Neuronal stem cell (in vitro differentiated cells): ENCODE measurements at regions not wholly inside any gene's neighbourhood (a gene's known extent, or its start where the extent isn't known, plus 50 kb on each side); places are given as distances from the start of the nearest gene placed in this dataset.

Experiments
- DNase-seq: peaks from one replicate; pipeline ENCODE4 v3.0.0-alpha.2; 2013; ENCODE audit warnings: low spot score
- H2AFZ ChIP-seq: one replicate; pipeline ENCODE4 v1.6.1; 2013; ENCODE audit warnings: mild to moderate bottlenecking, low read length, inconsistent platforms
- H2AK5ac ChIP-seq: 2 replicates; pipeline ENCODE4 v1.6.1; 2013; ENCODE audit warnings: low read depth, mild to moderate bottlenecking, inconsistent platforms, low read length, moderate library complexity, mixed read lengths
- H2BK120ac ChIP-seq: 2 replicates; pipeline ENCODE4 v1.6.1; 2013; ENCODE audit warnings: low read depth, mild to moderate bottlenecking, inconsistent platforms, low read length, moderate library complexity, mixed read lengths
- H2BK12ac ChIP-seq: one replicate; pipeline ENCODE4 v1.6.1; 2013; ENCODE audit warnings: low read length, inconsistent platforms
- H2BK15ac ChIP-seq: 2 replicates; pipeline ENCODE4 v1.6.1; 2013; ENCODE audit warnings: mild to moderate bottlenecking, low read length, inconsistent platforms, mixed read lengths
- H2BK5ac ChIP-seq: one replicate; pipeline ENCODE4 v1.6.1; 2013; ENCODE audit warnings: inconsistent platforms, mild to moderate bottlenecking, low read length, moderate library complexity
- H3K14ac ChIP-seq: one replicate; pipeline ENCODE4 v1.6.1; 2013; ENCODE audit warnings: low read length, inconsistent platforms
- H3K18ac ChIP-seq: 2 replicates; pipeline ENCODE4 v1.6.1; 2013; ENCODE audit warnings: low read length, inconsistent platforms
- H3K23ac ChIP-seq: 2 replicates; pipeline ENCODE4 v1.6.1; 2013; ENCODE audit warnings: low read depth, mild to moderate bottlenecking, mixed read lengths, low read length, inconsistent platforms; ENCODE audit not compliant: poor library complexity
- H3K27ac ChIP-seq: replicated peaks from 3 replicates; pipeline ENCODE4 v1.5.1; 2013; ENCODE audit warnings: low read length, inconsistent platforms
- H3K27me3 ChIP-seq, 3 experiments: 2 replicates each; pipeline ENCODE4 v1.6.1; 2013; ENCODE audit warnings: low read length in 3 of 3, mild to moderate bottlenecking in 2 of 3, inconsistent platforms in 1 of 3, low read depth in 1 of 3, mixed read lengths in 1 of 3, moderate library complexity in 1 of 3; ENCODE audit not compliant: control insufficient read depth in 3 of 3, insufficient read depth in 3 of 3
- H3K36me3 ChIP-seq, 2 donors: replicated peaks in 1 of 2; 2 replicates each; pipeline ENCODE4 v1.6.1; 2013; ENCODE audit warnings: low read length in 2 of 2; ENCODE audit not compliant: control insufficient read depth in 2 of 2, insufficient read depth in 2 of 2
- H3K4ac ChIP-seq: 2 replicates; pipeline ENCODE4 v1.6.1; 2013; ENCODE audit warnings: inconsistent platforms, mild to moderate bottlenecking, low read length, moderate library complexity
- H3K4me1 ChIP-seq, 2 donors: 1 replicate in 1 of 2; 2 replicates in 1 of 2; pipeline ENCODE4 v1.6.1; 2013; ENCODE audit warnings: low read length in 2 of 2, low read depth in 1 of 2; ENCODE audit not compliant: control insufficient read depth in 2 of 2, insufficient read depth in 1 of 2
- H3K4me2 ChIP-seq: one replicate; pipeline ENCODE4 v1.6.1; 2013; ENCODE audit warnings: mild to moderate bottlenecking, low read length, inconsistent platforms; ENCODE audit not compliant: insufficient read depth, poor library complexity, severe bottlenecking
- H3K4me3 ChIP-seq, 2 donors: 2 replicates each; pipeline ENCODE4 v1.5.1; 2013; ENCODE audit warnings: low read length in 2 of 2, mild to moderate bottlenecking in 2 of 2, inconsistent platforms in 1 of 2, moderate library complexity in 1 of 2
- H3K79me1 ChIP-seq: one replicate; pipeline ENCODE4 v1.6.1; 2013; ENCODE audit warnings: low read depth, mild to moderate bottlenecking, inconsistent platforms, low read length, moderate library complexity
- H3K9ac ChIP-seq: one replicate; pipeline ENCODE4 v1.6.1; 2013; ENCODE audit warnings: mild to moderate bottlenecking, low read depth, low read length, inconsistent platforms; ENCODE audit not compliant: poor library complexity
- H3K9me3 ChIP-seq, 2 donors: replicated peaks in 1 of 2; 2 replicates each; pipeline versions ENCODE3 to v1.6.1; 2013; ENCODE audit warnings: low read length in 2 of 2, mild to moderate bottlenecking in 2 of 2, inconsistent platforms in 1 of 2, low read depth in 1 of 2, mixed read lengths in 1 of 2, moderate library complexity in 1 of 2; ENCODE audit not compliant: control insufficient read depth in 2 of 2, insufficient read depth in 1 of 2
- H4K8ac ChIP-seq: one replicate; pipeline ENCODE4 v1.6.1; 2013; ENCODE audit warnings: low read depth, mild to moderate bottlenecking, inconsistent platforms, low read length, moderate library complexity
- H4K91ac ChIP-seq: one replicate; pipeline ENCODE4 v1.6.1; 2013; ENCODE audit warnings: low read length, low read depth, mild to moderate bottlenecking, inconsistent platforms; ENCODE audit not compliant: poor library complexity
- WGBS, 2 donors: extraction: QIAGEN DNeasy Blood & Tissue Kit; methylation state at CpG; one replicate each; pipeline ENCODE4 v1.1.7; 2013; ENCODE audit warnings: missing lambda C conversion rate in 2 of 2, mixed read lengths in 1 of 2; ENCODE audit not compliant: insufficient read length in 2 of 2, insufficient replicate concordance in 1 of 2; ENCODE audit errors: extremely low coverage in 2 of 2; 5-methylcytosine and 5-hydroxymethylcytosine counted together

- H3K9ac ChIP-seq: no peak overlapping the region
- H3K9me3 ChIP-seq: peaks cover 0 to 14% of the 10 kb centered on the region in 2 donors
- H3K4me3 ChIP-seq: no peak overlapping the region
- H4K91ac ChIP-seq: no peak overlapping the region
- H2BK120ac ChIP-seq: no peak overlapping the region
- H2BK15ac ChIP-seq: no peak overlapping the region
- no peaks in the 10 kb centered on the region for H3K36me3 ChIP-seq
- H2BK5ac ChIP-seq: no peak overlapping the region
- H3K23ac ChIP-seq: no peak overlapping the region
- WGBS, 2 donors: no CpG with 5 or more reads among the region's 42 CpGs
- H2AK5ac ChIP-seq: no peak overlapping the region
- H3K4ac ChIP-seq: no peak overlapping the region
- H3K4me2 ChIP-seq: peak overlapping the region; percentile 30
- peaks cover 0 to 2% (median 0%) of the 10 kb centered on the region in 3 experiments for H3K27me3 ChIP-seq
- no peaks in the 10 kb centered on the region for H3K4me1 ChIP-seq
- H3K79me1 ChIP-seq: no peaks in the 10 kb centered on the region
- no peak for DNase-seq
- H3K14ac ChIP-seq: no peak overlapping the region
- no peak overlapping the region for H2BK12ac ChIP-seq
- H3K27ac ChIP-seq: no peak overlapping the region
- H2AFZ ChIP-seq: no peak overlapping the region
- H3K18ac ChIP-seq: no peak overlapping the region
- H4K8ac ChIP-seq: no peak overlapping the region
Observed at GRCh38 chr9:89234205-89235067, 55.8 kb upstream of the SHC3 start.

- Histone ChIP-seq H3K4me2 (no peak overlapping the region), H2AFZ (no peak overlapping the region), H3K18ac (no peak overlapping the region), H2AK5ac (no peak overlapping the region), H3K9ac (no peak overlapping the region), H2BK5ac (no peak overlapping the region), H3K14ac (no peak overlapping the region), H3K4me3 (no peak overlapping the region), H4K91ac (no peak overlapping the region), H3K79me1 (no peaks in the 10 kb centered on the region), H3K27ac (no peak overlapping the region), H2BK12ac (no peak overlapping the region), H3K4ac (no peak overlapping the region), H3K23ac (no peak overlapping the region), H3K36me3 (no peaks in the 10 kb centered on the region), H4K8ac (no peak overlapping the region), H3K9me3 (peaks cover 0 to 14% of the 10 kb centered on the region in 2 donors), H2BK15ac (no peak overlapping the region), H3K4me1 (no peaks in the 10 kb centered on the region), H2BK120ac (no peak overlapping the region), H3K27me3 (peaks cover 0 to 2% (median 0%) of the 10 kb centered on the region in 3 experiments)
- no peak for DNase-seq
- WGBS, 2 donors: no CpG with 5 or more reads among the region's 6 CpGs
Observed at GRCh38 chr9:89236955-89237573, 58.4 kb upstream of the SHC3 start.

GRCh38 chr9:89238424-89238823, 59.8 kb upstream of the SHC3 start:
- no peak overlapping the region for H3K4me2 ChIP-seq
- no peak overlapping the region for H3K18ac ChIP-seq
- H3K9ac ChIP-seq: no peak overlapping the region
- no peak overlapping the region for H2AFZ ChIP-seq
- peaks cover 0 to 2% (median 0%) of the 10 kb centered on the region in 3 experiments for H3K27me3 ChIP-seq
- H2BK120ac ChIP-seq: no peak overlapping the region
- H4K8ac ChIP-seq: no peak overlapping the region
- H3K4me1 ChIP-seq: no peaks in the 10 kb centered on the region
- WGBS, 2 donors: no CpG with 5 or more reads among the region's 3 CpGs
- H2AK5ac ChIP-seq: no peak overlapping the region
- no peak overlapping the region for H2BK12ac ChIP-seq
- H3K36me3 ChIP-seq: no peaks in the 10 kb centered on the region
- peaks cover 0 to 9% of the 10 kb centered on the region in 2 donors for H3K9me3 ChIP-seq
- H3K4me3 ChIP-seq: no peak overlapping the region
- no peak overlapping the region for H3K4ac ChIP-seq
- H4K91ac ChIP-seq: no peak overlapping the region
- H3K14ac ChIP-seq: no peak overlapping the region
- no peak overlapping the region for H2BK15ac ChIP-seq
- DNase-seq: no peak
- no peak overlapping the region for H3K27ac ChIP-seq
- no peak overlapping the region for H2BK5ac ChIP-seq
- no peak overlapping the region for H3K23ac ChIP-seq
- no peaks in the 10 kb centered on the region for H3K79me1 ChIP-seq

GRCh38 chr9:89243296-89244061, 64.9 kb upstream of the SHC3 start:
- Histone ChIP-seq H3K9ac (no peak overlapping the region), H2BK120ac (no peak overlapping the region), H4K8ac (no peak overlapping the region), H2AFZ (no peak overlapping the region), H3K36me3 (no peaks in the 10 kb centered on the region), H2BK5ac (no peak overlapping the region), H2AK5ac (no peak overlapping the region), H3K4ac (no peak overlapping the region), H2BK15ac (no peak overlapping the region), H3K27me3 (no peaks in the 10 kb centered on the region), H3K4me2 (no peak overlapping the region), H3K14ac (no peak overlapping the region), H2BK12ac (no peak overlapping the region), H3K23ac (no peak overlapping the region), H3K18ac (no peak overlapping the region), H3K9me3 (no peaks in the 10 kb centered on the region), H4K91ac (no peak overlapping the region), H3K4me3 (no peak overlapping the region), H3K79me1 (no peaks in the 10 kb centered on the region), H3K27ac (no peak overlapping the region), H3K4me1 (peaks cover 4 to 16% of the 10 kb centered on the region in 2 donors)
- WGBS, 2 donors: no CpG with 5 or more reads among the region's 8 CpGs
- no peak for DNase-seq
